Tibial artery (tissue), 4 donors: ENCODE measurements at regions not wholly inside any gene's neighbourhood (a gene's known extent, or its start where the extent isn't known, plus 50 kb on each side); places are given as distances from the start of the nearest gene placed in this dataset.
"Not testable (repeated sequence)": the region's sequence is repeated elsewhere in the genome, so short reads cannot be mapped to it uniquely, and the experiment has no call there.

Experiments
- DNase-seq, 2 donors: peaks; one replicate each; pipeline ENCODE4 v3.0.0-alpha.2; 2019
- H3K27ac ChIP-seq, 2 donors: fragments of 200-600 bp; sonication (generic) in 1 of 2; 1 replicate in 1 of 2; 2 replicates in 1 of 2; pipeline ENCODE4 v1.5.1; 2018 to 2019; ENCODE audit warnings: mild to moderate bottlenecking in 1 of 2
- H3K27me3 ChIP-seq, 2 donors: fragments of 200-600 bp; sonication (generic) in 1 of 2; one replicate each; pipeline versions ENCODE4 v1.5.1 to v1.6.0; 2016 to 2019
- H3K36me3 ChIP-seq, 3 donors: fragments of 200-600 bp; sonication (generic) in 2 of 3; one replicate each; pipeline ENCODE4 v1.5.1; 2016 to 2019; ENCODE audit warnings: mild to moderate bottlenecking in 2 of 3
- H3K4me1 ChIP-seq, 4 donors: fragments of 200-600 bp; sonication (generic) in 2 of 4; 1 replicate in 3 of 4; 2 replicates in 1 of 4; pipeline ENCODE4 v1.5.1; 2016 to 2019
- H3K4me3 ChIP-seq, 2 donors: fragments of 200-600 bp; sonication (generic) in 1 of 2; 1 replicate in 1 of 2; 2 replicates in 1 of 2; pipeline ENCODE4 v1.5.1; 2018 to 2019; ENCODE audit warnings: mild to moderate bottlenecking in 2 of 2
- H3K9me3 ChIP-seq, 3 donors: fragments of 200-600 bp; sonication (generic) in 1 of 3; one replicate each; pipeline ENCODE4 v1.5.1; 2016 to 2019
- intact Hi-C: fragments of 100-400 bp; cut with DNase I; formaldehyde crosslinking; loops from one replicate; pipeline ENCODE4 v1.15.0; 2023; ENCODE audit warnings: low total_unique reads
- TF ChIP-seq, protein P1 (sequence below), 2 experiments: fragments of 200-600 bp in 1 of 2; fragments of 450-650 bp in 1 of 2; IDR thresholded peaks; one replicate each; pipeline ENCODE4 v1.5.1; 2017 to 2019; ENCODE audit warnings: antibody characterized with exemption in 2 of 2, mild to moderate bottlenecking in 1 of 2, moderate library complexity in 1 of 2

- H3K9me3 ChIP-seq = peaks cover 0 to 12% (median 4%) of the 10 kb centered on the region in 3 donors
These were observed 300.6 kb upstream of the TMEM132C start for GRCh38 chr12:127966331-127966730.

DNA sequence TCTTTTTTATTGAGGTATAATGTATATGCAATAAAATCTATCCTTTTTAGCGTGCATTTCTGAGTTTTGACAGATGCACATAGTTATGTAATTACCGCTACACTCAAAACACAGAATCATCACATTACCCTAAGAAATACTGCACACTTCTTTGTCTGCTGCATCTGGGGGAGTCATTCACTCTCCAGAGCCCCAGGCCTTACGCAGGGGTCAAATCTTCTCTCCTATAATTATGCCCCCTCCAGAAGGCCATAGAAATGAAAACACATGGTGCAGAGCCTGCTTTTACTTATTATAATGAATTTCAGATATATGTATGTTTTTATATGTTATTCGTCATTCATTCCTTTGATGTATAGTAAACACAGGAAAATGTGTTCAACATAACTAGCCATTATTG, 296.5 kb upstream of the TMEM132C start:
- no peak for DNase-seq
- Histone ChIP-seq H3K36me3 (no peaks in the 10 kb centered on the region), H3K4me1 (no peaks in the 10 kb centered on the region), H3K27ac (no peak overlapping the region), H3K4me3 (no peak overlapping the region), H3K27me3 (no peaks in the 10 kb centered on the region), H3K9me3 (peaks cover 0 to 12% (median 4%) of the 10 kb centered on the region in 3 donors)
- TF ChIP-seq, protein P1, sequence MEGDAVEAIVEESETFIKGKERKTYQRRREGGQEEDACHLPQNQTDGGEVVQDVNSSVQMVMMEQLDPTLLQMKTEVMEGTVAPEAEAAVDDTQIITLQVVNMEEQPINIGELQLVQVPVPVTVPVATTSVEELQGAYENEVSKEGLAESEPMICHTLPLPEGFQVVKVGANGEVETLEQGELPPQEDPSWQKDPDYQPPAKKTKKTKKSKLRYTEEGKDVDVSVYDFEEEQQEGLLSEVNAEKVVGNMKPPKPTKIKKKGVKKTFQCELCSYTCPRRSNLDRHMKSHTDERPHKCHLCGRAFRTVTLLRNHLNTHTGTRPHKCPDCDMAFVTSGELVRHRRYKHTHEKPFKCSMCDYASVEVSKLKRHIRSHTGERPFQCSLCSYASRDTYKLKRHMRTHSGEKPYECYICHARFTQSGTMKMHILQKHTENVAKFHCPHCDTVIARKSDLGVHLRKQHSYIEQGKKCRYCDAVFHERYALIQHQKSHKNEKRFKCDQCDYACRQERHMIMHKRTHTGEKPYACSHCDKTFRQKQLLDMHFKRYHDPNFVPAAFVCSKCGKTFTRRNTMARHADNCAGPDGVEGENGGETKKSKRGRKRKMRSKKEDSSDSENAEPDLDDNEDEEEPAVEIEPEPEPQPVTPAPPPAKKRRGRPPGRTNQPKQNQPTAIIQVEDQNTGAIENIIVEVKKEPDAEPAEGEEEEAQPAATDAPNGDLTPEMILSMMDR (IDR thresholded peaks at IDR 0.05) = no peak
- intact Hi-C loops = no loop called here

More at GRCh38 chr12:127966331-127966730, 300.6 kb upstream of the TMEM132C start:
- Histone ChIP-seq H3K4me1 (no peaks in the 10 kb centered on the region), H3K27me3 (no peaks in the 10 kb centered on the region), H3K27ac (no peak overlapping the region), H3K4me3 (no peak overlapping the region), H3K36me3 (no peaks in the 10 kb centered on the region)
- no peak for DNase-seq
- intact Hi-C loops = no loop called here
- TF ChIP-seq, protein P1 (IDR thresholded peaks at IDR 0.05) = no peak

DNA sequence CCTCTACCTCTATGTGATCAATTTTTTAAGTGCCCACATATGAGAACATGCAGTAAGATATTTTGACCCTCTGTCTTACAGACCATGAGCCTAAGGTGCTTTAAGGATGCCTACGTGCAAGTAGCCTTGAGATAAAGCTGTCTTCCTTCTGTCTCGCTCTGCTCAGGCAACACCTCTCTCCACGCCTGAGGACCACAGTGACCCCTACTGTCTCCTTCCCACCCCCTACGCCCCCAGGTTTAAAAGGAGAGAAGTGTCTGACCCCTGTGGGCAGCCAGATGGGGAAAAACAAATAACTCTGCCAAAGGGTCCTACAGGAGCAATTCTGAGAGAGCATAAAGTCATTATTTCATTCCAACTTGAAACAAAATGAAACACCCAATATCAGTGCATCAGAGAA, 286.4 kb upstream of the TMEM132C start:
- no peaks in the 10 kb centered on the region for H3K36me3 ChIP-seq
- no peak overlapping the region for H3K27ac ChIP-seq
- DNase-seq = no peak
- TF ChIP-seq, protein P1 (IDR thresholded peaks at IDR 0.05) = no peak
- H3K4me3 ChIP-seq = no peak overlapping the region
- intact Hi-C loops = no loop called here
- H3K4me1 ChIP-seq = no peaks in the 10 kb centered on the region
- H3K9me3 ChIP-seq = no peaks in the 10 kb centered on the region
- H3K27me3 ChIP-seq = no peaks in the 10 kb centered on the region

- no peak overlapping the region for H3K27ac ChIP-seq
- intact Hi-C loops = no loop called here
- H3K4me1 ChIP-seq = no peaks in the 10 kb centered on the region
- no peak for DNase-seq
- no peak overlapping the region for H3K4me3 ChIP-seq
- no peaks in the 10 kb centered on the region for H3K27me3 ChIP-seq
- TF ChIP-seq, protein P1 (IDR thresholded peaks at IDR 0.05) = no peak
- no peaks in the 10 kb centered on the region for H3K9me3 ChIP-seq
- no peaks in the 10 kb centered on the region for H3K36me3 ChIP-seq
These were observed 285.1 kb upstream of the TMEM132C start for GRCh38 chr12:127981875-127982274.

GRCh38 chr12:127983213-127983791, 283.7 kb upstream of the TMEM132C start:
- DNase-seq, H3K27ac ChIP-seq, H3K36me3 ChIP-seq, H3K4me1 ChIP-seq, intact Hi-C loops, H3K9me3 ChIP-seq, H3K4me3 ChIP-seq, H3K27me3 ChIP-seq: not testable (repeated sequence)

GRCh38 chr12:127984386-127985055, 282.4 kb upstream of the TMEM132C start:
- TF ChIP-seq, protein P1 (IDR thresholded peaks at IDR 0.05) = no peak
- no peaks in the 10 kb centered on the region for H3K36me3 ChIP-seq
- no peaks in the 10 kb centered on the region for H3K9me3 ChIP-seq
- intact Hi-C loops = no loop called here
- H3K27me3 ChIP-seq = no peaks in the 10 kb centered on the region
- H3K27ac ChIP-seq = no peak overlapping the region
- no peaks in the 10 kb centered on the region for H3K4me1 ChIP-seq
- no peak overlapping the region for H3K4me3 ChIP-seq
- DNase-seq = no peak
